Spleen (tissue), 11 donors: ENCODE measurements at regions not wholly inside any gene's neighbourhood (a gene's known extent, or its start where the extent isn't known, plus 50 kb on each side); places are given as distances from the start of the nearest gene placed in this dataset.

ENCODE experiments used
- DNase-seq: peaks from one replicate; pipeline ENCODE4 v3.0.0-alpha.2; 2020
- H3K27ac ChIP-seq, 8 donors: fragments of 200-600 bp; sonication (generic) in 7 of 8; 1 replicate in 4 of 8; 2 replicates in 4 of 8; pipeline versions ENCODE4 v1.5.0 to v1.8.0; 2016 to 2021; ENCODE audit warnings: inconsistent platforms in 4 of 8, mild to moderate bottlenecking in 4 of 8, moderate library complexity in 1 of 8
- H3K27me3 ChIP-seq, 7 donors: fragments of 200-600 bp; sonication (generic) in 6 of 7; replicated peaks in 1 of 7; 1 replicate in 4 of 7; 2 replicates in 3 of 7; pipeline versions ENCODE4 v1.5.0 to v1.8.0; 2016 to 2021; ENCODE audit warnings: inconsistent platforms in 3 of 7, mild to moderate bottlenecking in 1 of 7
- H3K36me3 ChIP-seq, 6 donors: fragments of 200-600 bp; sonication (generic) in 5 of 6; 1 replicate in 4 of 6; 2 replicates in 2 of 6; pipeline versions ENCODE4 v1.5.0 to v1.8.0; 2016 to 2021; ENCODE audit warnings: inconsistent platforms in 2 of 6
- H3K4me1 ChIP-seq, 6 donors: fragments of 200-600 bp; sonication (generic) in 5 of 6; 1 replicate in 3 of 6; 2 replicates in 3 of 6; pipeline versions ENCODE4 v1.5.0 to v1.8.0; 2016 to 2021; ENCODE audit warnings: inconsistent platforms in 3 of 6
- H3K4me3 ChIP-seq, 8 donors: fragments of 200-600 bp; sonication (generic) in 7 of 8; 1 replicate in 4 of 8; 2 replicates in 4 of 8; pipeline versions ENCODE4 v1.5.0 to v1.8.0; 2016 to 2021; ENCODE audit warnings: inconsistent platforms in 4 of 8, mild to moderate bottlenecking in 4 of 8, moderate library complexity in 2 of 8
- H3K9me3 ChIP-seq, 8 donors: fragments of 200-600 bp; sonication (generic) in 7 of 8; 1 replicate in 4 of 8; 2 replicates in 4 of 8; pipeline versions ENCODE4 v1.5.0 to v1.8.0; 2016 to 2021; ENCODE audit warnings: inconsistent platforms in 4 of 8
- POLR2A ChIP-seq, 3 donors: fragments of 450-650 bp; IDR thresholded peaks; one replicate each; pipeline ENCODE4 v1.5.1; 2017; ENCODE audit warnings: antibody characterized with exemption in 3 of 3, mild to moderate bottlenecking in 1 of 3
- POLR2AphosphoS5 ChIP-seq, 3 donors: sonication (generic); formaldehyde crosslinking; IDR thresholded peaks; one replicate each; pipeline ENCODE4 v1.5.1; 2017; ENCODE audit warnings: antibody characterized with exemption in 3 of 3
- WGBS, 5 donors: extraction: QIAGEN DNeasy Blood & Tissue Kit in 3 of 5; methylation state at CpG; one replicate each; pipeline versions ENCODE4 v1.1.5 to v1.1.7; 2013 to 2018; 5-methylcytosine and 5-hydroxymethylcytosine counted together
- intact Hi-C: fragments of 100-400 bp; cut with DNase I; formaldehyde crosslinking; loops from one replicate; pipeline ENCODE4 v1.15.0; 2023; ENCODE audit warnings: low total_unique reads
- TF ChIP-seq, protein P1 (sequence below), 11 experiments: fragments of 200-600 bp in 7 of 11; fragments of 450-650 bp in 4 of 11; sonication (generic) in 4 of 11; IDR thresholded peaks in 8 of 11; conservative IDR thresholded peaks in 3 of 11; 1 replicate in 7 of 11; 2 replicates in 4 of 11; pipeline versions ENCODE4 v1.4.0 to v1.8.0; 2016 to 2021; ENCODE audit warnings: antibody characterized with exemption in 11 of 11, inconsistent platforms in 4 of 11, mild to moderate bottlenecking in 1 of 11
- donor health status: healthy with polysubstance abuse.
- donor health status: DM: no; HTN: no; CAD: no; lungs with moderate emphysema.
- donor health status: DM: no; HTN: no; CAD: no.
- donor health status: Bipolar disorder and iron deficiency.
- donor health status: healthy.
- donor health status: DM: no; HTN: no; CAD: no.
- donor health status: DM: yes; HTN: yes; CAD: no.

GRCh38 chr3:194805546-194805945 is 119.9 kb downstream of the FAM43A start:
- Histone ChIP-seq H3K36me3 (no peaks in the 10 kb centered on the region), H3K4me1 (no peaks in the 10 kb centered on the region), H3K27me3 (no peaks in the 10 kb centered on the region), H3K27ac (no peak overlapping the region), H3K9me3 (no peaks in the 10 kb centered on the region), H3K4me3 (no peak overlapping the region)
- intact Hi-C loops, result no loop called here
- TF ChIP-seq, protein P1, sequence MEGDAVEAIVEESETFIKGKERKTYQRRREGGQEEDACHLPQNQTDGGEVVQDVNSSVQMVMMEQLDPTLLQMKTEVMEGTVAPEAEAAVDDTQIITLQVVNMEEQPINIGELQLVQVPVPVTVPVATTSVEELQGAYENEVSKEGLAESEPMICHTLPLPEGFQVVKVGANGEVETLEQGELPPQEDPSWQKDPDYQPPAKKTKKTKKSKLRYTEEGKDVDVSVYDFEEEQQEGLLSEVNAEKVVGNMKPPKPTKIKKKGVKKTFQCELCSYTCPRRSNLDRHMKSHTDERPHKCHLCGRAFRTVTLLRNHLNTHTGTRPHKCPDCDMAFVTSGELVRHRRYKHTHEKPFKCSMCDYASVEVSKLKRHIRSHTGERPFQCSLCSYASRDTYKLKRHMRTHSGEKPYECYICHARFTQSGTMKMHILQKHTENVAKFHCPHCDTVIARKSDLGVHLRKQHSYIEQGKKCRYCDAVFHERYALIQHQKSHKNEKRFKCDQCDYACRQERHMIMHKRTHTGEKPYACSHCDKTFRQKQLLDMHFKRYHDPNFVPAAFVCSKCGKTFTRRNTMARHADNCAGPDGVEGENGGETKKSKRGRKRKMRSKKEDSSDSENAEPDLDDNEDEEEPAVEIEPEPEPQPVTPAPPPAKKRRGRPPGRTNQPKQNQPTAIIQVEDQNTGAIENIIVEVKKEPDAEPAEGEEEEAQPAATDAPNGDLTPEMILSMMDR (IDR thresholded peaks at IDR 0.05 in 8 of 11, conservative IDR thresholded peaks at IDR 0.05 in 3 of 11), result no peak
- TF ChIP-seq POLR2A (IDR thresholded peaks at IDR 0.05), result no peak
- WGBS, 5 donors, result 72 to 95% (median 84%) methylated on average over 4 of the region's 4 CpGs
- no peak for DNase-seq

DNA sequence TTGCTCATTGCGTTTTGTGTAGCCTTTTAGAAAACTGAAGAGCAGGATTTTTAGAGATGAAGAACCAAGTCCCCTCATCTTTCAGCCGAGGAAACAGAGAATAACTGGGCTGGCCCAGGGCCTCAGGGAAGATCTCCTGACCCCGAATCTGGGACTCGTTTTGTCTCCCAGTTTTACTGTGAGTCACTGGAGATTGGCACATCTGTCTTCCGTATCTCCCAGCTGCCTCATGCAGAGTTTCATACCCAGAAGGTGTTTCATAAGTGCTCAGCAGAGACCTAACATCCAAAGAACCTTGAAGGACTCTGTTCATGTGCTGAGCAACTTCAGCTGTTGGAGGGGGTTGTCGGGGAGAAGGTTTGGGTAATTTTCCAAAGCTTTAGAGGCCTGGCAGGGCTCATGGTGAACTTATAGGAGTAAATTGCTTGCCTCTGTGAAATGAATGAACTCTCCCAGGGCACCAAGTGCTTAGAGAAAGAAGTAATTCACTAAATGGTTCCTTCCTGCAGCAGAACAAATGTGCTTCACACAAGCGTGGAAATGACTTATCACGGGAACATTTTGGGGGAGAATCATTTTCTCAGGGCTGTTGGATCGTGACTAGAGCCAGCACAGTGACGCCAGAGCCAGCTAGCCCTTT is 121.4 kb downstream of the FAM43A start:
- intact Hi-C loops, result no loop called here
- no peak overlapping the region for H3K27ac ChIP-seq
- no peak for TF ChIP-seq POLR2A (IDR thresholded peaks at IDR 0.05)
- TF ChIP-seq, protein P1 (IDR thresholded peaks at IDR 0.05 in 8 of 11, conservative IDR thresholded peaks at IDR 0.05 in 3 of 11), result no peak
- no peaks in the 10 kb centered on the region for H3K9me3 ChIP-seq
- no peaks in the 10 kb centered on the region for H3K4me1 ChIP-seq
- no peaks in the 10 kb centered on the region for H3K27me3 ChIP-seq
- no peak for DNase-seq
- no peaks in the 10 kb centered on the region for H3K36me3 ChIP-seq
- H3K4me3 ChIP-seq, result no peak overlapping the region
- WGBS, 5 donors, result 73 to 90% (median 88%) methylated on average over 10 of the region's 10 CpGs

DNA sequence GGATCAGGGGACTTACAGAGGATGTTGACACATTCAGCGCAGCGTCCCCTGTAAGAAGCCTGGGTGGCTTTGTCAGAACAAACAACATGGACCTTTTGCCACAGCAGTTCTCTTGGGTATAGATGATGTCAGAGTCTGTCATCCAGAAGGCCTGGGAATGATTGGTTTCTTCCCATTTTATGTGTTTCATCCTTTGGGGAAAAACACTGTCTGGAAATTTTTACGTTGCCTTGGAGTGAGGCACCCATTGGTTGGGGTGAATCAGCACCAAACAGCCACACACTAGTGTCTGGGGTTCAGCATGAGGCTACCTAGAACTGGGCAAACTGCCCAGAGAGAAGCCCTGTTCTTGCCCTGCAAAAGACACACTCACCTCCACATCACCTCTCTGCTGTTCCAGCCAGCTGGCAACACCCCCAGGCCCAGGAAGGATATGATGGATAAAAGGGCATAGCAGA is 123.0 kb downstream of the FAM43A start:
- Histone ChIP-seq H3K9me3 (no peaks in the 10 kb centered on the region), H3K27ac (no peak overlapping the region)
- TF ChIP-seq POLR2AphosphoS5 (IDR thresholded peaks at IDR 0.05), result no peak
- TF ChIP-seq, protein P1 (IDR thresholded peaks at IDR 0.05 in 8 of 11, conservative IDR thresholded peaks at IDR 0.05 in 3 of 11), result no peak
- no peak for TF ChIP-seq POLR2A (IDR thresholded peaks at IDR 0.05)

DNA sequence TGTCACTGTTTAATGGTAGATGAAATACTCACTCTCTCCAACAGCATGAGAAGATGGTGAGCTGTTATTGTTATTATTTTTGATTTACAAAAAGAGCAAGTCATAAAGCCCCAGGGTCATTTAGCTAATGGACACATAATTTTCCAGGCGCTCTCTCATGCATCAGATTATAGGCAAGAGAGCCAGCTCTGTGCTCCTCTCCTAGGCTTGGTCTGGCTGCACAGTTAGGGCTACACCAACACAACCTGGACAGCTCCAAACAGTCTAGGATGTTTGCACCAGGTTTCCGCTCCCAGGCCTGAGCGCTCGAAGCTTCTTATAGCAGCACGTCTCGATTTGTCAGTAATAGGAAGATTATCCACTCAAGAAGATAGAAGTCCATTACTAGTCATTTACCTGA is 123.7 kb downstream of the FAM43A start:
- Histone ChIP-seq H3K27ac (no peak overlapping the region), H3K4me3 (no peak overlapping the region), H3K4me1 (no peaks in the 10 kb centered on the region), H3K27me3 (no peaks in the 10 kb centered on the region), H3K9me3 (no peaks in the 10 kb centered on the region), H3K36me3 (no peaks in the 10 kb centered on the region)
- TF ChIP-seq, protein P1 (IDR thresholded peaks at IDR 0.05 in 8 of 11, conservative IDR thresholded peaks at IDR 0.05 in 3 of 11), result no peak
- TF ChIP-seq POLR2AphosphoS5 (IDR thresholded peaks at IDR 0.05) (no peak), POLR2A (IDR thresholded peaks at IDR 0.05) (no peak)
- 93 to 100% (median 98%) methylated on average over 6 of the region's 6 CpGs for WGBS, 5 donors
- intact Hi-C loops, result no loop called here
- DNase-seq, result no peak

More for the DNA sequence above, 123.0 kb downstream of the FAM43A start:
- no peaks in the 10 kb centered on the region for H3K36me3 ChIP-seq
- DNase-seq, result no peak
- WGBS, 5 donors, result 81 to 97% (median 91%) methylated on average over 3 of the region's 3 CpGs
- no peaks in the 10 kb centered on the region for H3K4me1 ChIP-seq
- intact Hi-C loops, result no loop called here
- no peak overlapping the region for H3K4me3 ChIP-seq
- H3K27me3 ChIP-seq, result no peaks in the 10 kb centered on the region
